Lung microvascular endothelial cell (primary cell): ENCODE measurements at regions not wholly inside any gene's neighbourhood (a gene's known extent, or its start where the extent isn't known, plus 50 kb on each side); places are given as distances from the start of the nearest gene placed in this dataset.
"Not testable (repeated sequence)": the region's sequence is repeated elsewhere in the genome, so short reads cannot be mapped to it uniquely, and the experiment has no call there.

ENCODE experiments used
- DNase-seq, 2 donors: peaks; one replicate each; pipeline versions ENCODE4 v3.0.0 to v3.0.0-alpha.2; 2010; ENCODE audit warnings: low read depth in 2 of 2

DNA sequence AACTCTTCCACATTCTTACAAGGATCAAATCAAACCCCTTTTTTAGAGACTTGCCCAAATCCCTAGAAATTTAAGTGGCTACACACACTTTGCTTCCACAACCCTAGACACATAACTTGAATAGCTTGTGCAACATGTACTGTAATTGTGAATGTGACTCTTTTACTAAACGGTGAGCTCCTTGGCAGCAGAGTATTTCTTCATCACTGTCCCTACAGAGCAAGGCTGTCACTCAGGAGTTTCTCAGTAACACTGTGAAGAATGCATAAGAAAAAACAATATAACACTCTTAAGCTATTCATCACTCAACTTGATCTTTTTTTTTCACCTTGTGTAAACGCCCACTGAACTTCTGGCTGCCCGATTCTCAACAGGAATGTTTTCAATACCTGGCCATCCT is 53.8 kb upstream of the ADAMTS18 start:
- no peak for DNase-seq

DNA sequence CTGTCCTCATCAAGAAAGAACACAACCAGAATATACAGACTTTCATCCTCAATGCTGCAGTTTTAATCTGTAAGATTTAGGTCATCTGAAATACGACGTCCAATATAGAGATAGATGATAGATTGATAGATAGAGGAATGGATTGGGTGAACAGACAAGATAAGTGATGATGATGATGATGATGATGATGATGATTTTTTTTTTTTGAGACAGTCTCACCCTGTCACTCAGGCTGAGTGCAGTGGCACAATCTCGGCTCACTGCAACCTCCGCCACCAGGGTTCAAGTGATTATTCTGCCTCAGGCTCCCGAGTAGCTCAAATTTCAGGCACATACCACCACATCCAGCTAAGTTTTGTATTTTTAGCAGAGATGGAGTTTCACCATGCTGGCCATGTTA is 56.3 kb upstream of the ADAMTS18 start:
- no peak for DNase-seq

DNA sequence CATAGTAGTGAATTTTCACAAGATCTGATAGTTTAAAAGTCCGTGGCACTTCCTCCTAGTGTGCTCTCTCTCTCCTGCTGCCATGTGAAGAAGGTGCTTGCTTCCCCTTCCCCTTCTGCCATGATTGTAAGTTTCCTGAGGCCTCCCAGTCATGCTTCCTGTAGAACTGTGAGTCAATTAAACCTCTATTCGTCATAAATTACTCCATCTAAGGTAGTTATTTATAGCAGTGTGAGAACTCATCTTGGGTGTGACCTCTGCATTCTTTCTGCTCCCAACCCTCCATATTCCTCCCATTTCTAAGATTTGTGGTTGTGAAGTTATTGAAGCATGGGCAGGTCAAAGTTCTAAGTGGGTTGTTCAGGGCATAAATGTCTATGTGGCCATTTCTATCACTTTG is 62.1 kb upstream of the ADAMTS18 start:
- peak in 1 of 2 donors; percentile 17 for DNase-seq

DNA sequence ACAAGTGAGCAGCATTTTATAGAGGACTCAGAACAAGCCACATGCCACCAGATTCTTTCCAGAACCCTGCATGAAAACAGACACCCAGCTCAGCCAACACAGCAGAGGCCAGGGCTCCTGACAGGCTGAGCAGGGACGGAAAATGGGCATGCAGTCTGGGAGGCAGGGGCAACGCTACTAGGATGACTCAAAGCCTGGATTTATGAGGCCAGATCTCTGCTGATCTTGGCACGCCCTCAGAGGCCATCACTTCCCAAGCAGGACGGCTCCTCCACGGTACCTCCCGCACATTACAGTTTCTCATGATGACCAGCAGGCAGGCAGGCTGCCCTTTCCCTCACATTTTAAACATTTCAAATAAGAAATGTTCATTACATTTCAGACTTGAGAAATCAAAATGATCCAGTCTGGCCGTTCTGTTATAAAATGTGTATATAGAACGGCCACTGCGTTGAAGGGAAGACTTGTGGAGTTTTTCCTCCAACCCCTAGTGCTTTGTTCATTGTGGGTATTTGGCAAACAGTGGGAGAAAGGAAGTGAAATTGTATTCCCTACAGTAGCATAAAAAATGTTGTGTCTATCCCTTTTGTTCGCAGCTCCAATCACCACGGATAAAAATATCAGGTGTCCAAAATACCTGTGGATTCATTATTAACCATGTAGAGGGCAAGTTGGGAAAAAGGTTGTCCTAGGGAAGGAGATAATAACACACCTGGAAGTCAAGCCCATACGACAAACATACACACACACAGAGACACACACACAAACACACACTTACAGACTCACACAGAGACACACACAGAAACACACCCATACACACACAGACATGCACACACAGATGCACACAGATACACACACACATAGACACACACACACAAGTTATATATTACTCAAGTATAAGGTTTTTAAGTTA is 64.8 kb upstream of the ADAMTS18 start:
- peak; percentile 74 to 94 for DNase-seq

DNA sequence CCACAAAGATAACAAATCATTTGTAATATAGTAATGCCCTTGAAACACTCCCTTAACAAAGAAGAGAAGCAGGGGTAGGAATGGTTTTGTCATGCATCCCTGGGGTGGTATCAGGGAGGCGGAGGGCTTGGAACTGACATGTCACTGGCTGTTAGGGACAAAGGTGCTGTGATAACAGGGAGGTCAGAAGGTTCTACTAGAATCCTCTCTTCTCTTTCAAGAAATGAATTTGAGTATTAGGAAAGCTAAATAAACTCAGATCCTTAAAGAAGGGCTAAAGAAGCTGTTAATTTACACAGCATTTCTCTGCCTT is 65.4 kb upstream of the ADAMTS18 start:
- DNase-seq, result no peak

DNA sequence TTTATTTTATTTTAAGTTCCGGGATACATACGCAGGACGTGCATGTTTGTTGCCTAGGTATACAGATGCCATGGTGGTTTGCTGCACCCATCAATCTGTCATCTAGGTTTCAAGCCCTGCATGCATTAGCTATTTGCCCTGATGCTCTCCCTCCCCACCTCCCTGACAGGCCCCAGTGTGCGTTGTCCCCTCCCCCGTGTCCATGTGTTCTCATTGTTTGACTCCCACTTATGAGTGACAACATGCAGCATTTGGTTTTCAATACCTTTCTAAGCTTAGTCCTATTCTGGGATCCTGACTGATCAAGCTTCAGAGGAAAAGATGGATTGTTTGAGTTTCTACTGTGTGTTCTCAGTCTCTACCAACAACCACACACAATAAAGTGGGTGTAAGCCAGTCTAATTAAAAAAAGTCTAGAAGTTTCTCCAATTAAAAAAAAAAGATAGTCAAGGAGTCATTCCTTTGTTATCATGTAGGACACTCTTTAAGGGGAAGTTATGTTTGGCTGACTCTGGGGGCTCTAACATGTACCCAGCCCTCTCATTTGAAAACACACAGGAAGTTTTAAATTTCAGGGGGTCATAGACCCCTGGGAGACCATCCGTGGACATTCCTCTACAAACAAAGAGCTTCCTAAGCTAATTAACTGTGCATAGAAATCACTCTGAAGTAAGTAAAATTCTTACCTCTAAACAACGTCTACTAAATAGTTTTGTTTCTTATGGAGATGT is 66.3 kb upstream of the ADAMTS18 start:
- peak in 1 of 2 donors; percentile 11 for DNase-seq

DNA sequence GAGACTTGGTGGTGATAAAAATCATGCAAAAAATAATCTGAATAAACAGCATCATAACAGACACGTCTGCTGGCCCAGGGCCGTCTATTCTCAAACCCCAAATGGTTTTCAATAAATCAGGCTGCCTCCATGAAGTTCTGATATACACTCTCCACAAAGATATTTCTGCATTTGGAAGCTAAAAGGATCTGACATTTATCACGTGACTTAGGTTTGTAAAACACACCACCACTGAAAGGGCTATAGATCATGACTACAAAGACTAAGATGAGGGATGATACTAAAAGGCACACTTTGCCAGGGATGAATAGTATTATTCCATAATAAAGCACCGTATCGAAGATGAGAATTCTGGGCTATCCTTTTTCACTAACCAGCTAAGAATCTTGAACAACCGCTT is 67.6 kb upstream of the ADAMTS18 start:
- DNase-seq, result no peak

DNA sequence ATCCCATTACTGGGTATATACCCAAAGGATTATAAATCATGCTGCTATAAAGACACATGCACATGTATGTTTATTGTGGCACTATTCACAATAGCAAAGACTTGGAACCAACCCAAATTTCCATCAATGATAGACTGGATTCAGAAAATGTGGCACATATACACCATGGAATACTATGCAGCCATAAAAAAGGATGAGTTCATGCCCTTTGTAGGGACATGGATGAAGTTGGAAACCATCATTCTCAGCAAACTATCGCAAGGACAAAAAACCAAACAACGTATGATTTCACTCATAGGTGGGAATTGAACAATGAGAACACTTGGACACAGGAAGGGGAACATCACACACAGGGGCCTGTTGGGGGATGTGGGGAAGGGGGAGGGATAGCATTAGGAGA is 71.7 kb upstream of the ADAMTS18 start:
- not testable (repeated sequence) for DNase-seq

DNA sequence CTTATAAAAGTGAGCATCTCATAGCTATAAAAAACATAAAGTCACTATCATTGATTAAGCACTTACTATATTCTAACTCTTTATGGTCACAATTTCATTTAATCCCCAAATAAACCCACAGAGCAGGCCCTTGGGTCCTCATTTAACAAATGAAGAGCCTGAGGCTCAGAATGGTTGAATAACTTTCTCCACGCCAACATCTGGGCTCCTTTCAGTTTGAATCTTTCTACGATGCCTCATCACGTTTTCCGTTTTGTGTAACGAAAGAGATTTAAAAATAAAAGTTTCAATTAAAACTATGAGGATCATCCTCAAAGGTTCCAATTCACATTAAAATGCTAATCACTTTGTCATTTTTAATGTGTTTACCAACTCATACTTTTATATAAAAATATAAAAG is 74.2 kb upstream of the ADAMTS18 start:
- DNase-seq, result no peak

DNA sequence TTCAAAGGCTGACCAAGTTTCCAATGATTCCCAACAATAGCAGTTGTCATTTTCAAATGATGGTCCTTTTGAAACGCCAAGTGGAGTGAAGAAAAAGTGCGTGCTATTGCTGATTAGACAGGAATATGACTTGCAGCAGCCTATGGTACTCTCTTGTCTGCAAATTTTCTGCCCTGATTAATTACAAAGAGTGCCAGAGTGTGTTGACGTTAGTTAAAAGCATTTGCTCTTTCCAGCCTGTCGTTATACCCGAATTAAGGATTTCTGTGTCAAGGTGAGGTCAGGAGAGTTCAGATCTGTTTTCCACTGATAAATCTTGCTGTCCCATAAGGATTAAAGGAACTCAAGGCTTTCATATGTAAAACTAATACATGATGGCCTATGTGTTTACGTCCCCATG is 75.0 kb upstream of the ADAMTS18 start:
- no peak for DNase-seq

DNA sequence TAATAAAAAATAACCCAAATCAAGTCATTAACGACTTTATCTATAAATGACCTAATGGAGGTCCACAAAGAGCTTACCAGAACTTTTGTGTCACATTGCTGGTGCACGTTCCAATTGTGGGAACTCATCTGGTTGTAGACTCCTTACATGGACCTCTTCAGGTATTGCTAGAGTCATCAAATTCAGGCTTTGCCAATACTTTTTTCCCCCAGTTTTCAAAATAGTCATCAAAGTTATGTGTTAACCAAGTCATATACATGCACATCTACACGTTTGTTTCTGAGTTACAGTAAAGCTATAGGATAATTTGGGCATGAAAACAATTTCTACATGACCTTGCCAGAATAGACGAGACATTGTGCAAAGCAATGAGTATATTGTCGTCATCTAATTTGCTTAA is 76.2 kb upstream of the ADAMTS18 start:
- DNase-seq, result no peak

DNA sequence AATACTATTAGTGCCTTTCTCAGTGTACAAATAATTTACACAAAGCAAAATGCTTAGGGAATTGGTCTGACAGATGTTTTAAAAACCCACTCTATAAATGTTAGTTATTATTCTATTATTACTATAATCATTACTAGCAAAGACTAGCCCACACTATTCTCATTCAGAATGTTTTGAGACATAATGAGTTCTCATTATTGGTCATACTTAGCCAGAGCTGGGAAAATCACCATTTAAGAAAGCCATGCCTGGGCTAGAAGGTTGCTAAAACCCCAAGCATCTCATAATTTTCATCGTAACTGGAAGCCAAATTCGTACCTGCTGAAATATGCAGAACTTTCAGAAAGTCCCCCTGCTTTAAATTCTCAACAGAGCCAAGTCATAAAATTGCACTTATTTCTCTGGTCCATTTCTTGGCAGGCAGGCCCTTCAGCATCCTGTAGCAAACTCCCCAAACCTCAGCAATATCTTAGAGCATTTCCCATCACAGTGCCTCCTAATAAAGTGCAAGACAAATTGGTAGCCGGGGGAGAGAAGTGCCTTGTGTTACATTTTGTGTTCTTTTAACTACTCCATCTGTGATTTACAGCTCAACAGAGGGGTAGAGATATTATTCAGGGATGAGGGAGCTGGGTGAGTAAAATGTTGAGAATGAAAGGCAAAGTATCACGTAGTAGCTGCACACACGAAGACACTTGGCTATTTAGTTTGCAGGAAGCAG is 79.8 kb upstream of the ADAMTS18 start:
- DNase-seq, result no peak

DNA sequence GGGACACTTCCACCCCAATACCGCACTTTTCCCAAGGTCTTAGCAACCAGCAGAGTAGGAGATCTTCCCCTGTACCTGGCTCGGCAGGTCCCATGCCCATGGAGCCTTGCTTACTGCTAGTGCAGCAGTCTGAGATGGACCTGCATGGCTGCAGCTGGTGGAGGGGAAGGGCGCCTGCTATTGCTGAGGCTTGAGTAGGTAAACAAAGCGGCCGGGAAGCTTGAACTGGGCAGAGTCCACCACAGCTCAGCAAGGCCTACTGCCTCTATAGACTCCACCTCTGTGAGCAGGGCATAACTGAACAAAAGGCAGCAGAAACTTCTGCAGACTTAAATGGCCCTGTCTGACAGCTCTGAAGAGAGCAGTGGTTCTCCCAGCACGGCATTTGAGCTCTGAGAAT is 90.4 kb upstream of the ADAMTS18 start:
- not testable (repeated sequence) for DNase-seq

DNA sequence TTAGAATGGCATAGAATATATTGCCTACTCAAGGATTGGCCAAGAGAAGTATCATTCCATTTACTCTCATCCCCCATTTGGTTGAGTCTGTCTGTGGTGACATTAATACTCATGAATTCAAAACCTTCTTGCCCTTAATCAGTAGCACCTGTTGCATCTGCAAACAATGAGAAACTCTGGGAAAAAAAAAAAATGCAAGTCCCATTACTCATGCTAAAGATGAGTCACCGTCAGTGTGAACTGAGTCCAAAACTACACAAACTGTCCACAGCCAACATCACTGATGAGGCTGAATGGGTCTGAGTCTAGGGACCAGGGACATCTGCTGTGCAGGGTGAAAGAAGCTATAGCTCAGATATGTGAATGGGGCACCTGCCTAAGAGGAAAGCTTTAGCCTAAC is 96.9 kb upstream of the ADAMTS18 start:
- DNase-seq, result peak; percentile 56 to 67

DNA sequence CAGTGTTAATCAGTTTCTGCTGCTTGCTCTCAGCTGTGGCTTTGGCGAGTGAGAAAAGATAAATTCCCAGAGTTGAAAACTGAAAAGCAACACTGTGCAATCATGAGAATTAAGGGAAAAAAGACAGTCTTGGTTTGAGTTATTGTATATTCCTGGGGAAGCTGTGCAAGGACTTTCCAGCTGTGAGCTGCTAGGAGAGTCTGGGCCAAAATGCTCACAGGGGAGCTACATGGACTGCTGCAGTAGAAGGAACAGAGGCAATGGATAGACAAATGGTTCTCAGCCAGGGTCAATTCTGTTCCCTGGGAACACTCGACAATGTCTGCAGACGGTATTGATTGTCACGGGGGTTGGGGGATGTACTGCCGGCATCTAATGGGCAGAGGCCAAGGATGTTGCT is 102.0 kb upstream of the ADAMTS18 start:
- DNase-seq, result no peak

DNA sequence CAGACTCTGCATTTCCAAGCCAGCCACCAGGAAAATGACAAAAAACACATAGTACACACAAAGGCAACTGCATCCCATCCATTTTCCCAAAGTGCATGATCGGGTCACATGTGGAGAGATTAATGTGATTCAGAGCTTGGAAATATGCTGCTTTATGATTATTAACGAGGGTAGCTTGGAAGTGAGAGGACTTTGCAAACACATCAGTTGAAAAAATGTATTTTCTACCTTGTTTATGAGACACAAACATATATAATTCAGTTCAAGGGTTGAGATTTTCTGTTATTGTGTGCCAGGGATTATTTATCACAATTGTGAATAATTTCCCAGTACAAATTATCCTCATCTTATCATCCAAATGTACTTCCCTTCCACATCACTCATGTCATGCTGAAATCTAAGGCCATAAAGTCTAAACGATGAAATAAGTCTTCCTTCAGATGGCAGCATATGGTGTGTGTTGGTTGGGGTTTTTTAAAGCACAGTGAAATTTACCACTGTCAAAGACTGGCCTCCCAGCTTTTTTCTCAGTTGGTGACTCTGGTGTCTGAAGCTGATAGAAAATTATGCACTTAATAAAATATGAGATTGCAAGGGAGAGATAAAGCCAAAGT is 104.7 kb upstream of the ADAMTS18 start:
- no peak for DNase-seq

DNA sequence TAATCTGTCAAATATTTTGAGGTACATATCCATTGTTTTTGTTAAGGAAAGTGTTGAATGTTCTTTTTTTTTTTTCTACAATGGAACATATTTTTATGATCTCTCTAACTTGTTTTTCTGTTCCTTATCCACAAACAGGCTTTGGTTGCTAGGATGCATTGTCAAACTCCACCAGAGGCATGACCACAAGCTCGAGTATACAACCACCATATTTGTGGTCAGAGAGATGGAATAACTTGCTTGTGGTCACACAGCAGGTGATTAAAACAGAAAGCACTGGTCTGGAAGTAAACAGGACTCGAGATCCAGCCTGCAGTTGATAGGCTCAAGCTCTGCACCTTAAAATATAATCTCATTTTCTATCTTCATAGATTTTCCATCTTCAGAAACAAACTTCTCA is 105.8 kb upstream of the ADAMTS18 start:
- peak; percentile 3 to 49 for DNase-seq

DNA sequence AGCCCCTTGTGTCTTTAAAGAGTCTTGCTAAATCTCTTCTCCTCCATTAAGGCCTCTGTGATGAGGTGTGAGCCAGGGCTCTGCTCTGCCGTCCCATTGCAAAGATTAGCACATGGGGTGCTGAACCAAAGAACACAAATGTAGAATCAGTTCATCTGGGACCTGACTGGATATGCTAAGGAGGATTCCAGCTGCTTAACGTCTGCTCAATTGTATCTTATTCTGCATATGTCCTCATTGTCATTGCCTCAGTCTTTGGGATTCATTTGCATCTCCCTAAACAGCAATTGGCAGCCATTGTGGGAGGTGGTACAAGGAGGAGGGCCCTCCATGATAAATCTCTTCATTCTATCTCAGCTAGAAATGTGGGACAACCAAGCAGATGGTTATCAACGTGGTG is 106.3 kb upstream of the ADAMTS18 start:
- no peak for DNase-seq

DNA sequence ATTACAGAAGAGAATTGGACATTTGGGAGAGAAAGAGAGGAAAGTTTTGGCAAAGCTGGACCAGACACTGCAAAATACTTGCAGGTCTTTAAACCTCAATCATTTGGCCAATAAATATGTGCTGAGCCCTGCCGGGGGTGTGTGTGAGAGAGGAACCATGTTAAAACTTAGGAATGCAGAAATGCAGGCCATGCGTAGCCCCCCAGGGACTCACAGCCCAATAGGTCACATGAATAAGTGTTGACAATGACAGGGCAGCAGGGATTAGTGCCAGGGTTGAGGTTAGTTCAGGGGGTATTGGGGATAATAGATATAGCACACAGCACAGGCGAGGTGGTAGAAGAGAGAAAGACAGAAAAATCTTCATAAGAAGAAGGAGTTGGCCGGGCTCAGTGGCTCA is 113.3 kb upstream of the ADAMTS18 start:
- no peak for DNase-seq

DNA sequence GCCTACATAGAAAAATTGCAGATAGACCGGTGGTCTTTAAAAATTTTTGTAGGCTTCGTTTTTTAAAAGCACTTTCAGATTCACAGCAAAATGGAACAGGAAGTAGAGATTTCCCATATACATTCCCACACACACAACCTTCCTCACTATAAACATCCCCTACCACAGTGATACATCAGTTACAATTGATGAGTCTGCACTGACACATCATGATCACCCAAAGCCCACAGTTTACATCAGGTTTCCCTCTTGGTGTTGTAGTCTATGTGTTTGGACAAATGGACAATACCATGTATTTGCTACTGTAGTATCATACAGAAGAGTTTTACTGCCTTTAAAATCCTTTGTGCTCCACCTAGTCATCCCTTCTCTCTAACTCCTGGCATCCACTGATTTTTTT is 113.9 kb upstream of the ADAMTS18 start:
- DNase-seq, result no peak

DNA sequence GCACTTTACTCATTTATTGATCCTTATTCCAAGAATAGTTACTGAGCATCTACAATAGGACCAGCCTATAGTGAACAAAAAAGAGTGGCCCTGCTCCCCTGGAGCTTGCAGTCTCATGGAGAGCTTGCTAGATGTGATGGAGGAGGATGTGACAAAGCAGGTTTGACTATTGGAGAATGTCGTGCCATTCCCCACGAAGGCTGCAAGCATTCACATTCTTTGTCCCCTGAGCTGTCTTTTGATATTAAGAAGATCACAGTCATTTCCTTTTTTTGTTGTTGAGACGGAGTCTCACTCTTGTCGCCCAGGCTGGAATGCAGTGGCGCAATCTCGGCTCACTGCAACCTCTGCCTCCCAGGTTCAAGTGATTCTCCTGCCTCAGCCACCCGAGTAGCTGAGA is 115.0 kb upstream of the ADAMTS18 start:
- peak in 1 of 2 donors; percentile 21 for DNase-seq

DNA sequence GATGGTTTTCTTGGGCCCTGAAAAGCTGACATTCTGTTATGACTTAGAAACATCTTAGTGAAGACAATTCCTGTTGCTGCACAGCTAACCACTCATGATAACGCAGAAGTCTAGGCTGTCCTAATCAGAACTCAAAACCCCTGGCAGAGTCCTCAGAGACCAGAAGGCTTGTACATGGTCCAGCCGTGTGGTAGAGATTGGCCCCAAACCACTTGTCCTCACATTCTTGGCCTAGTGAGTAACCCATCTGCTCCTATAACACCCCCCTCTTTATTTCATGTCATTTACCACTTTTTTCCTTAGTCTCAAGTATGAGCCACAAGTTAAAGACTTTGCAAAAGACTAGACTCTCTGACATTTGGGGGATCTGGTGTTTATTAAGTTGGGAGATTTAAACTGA is 116.5 kb upstream of the ADAMTS18 start:
- no peak for DNase-seq
